ENCODE measurements at regions not wholly inside any gene's neighbourhood (a gene's known extent, or its start where the extent isn't known, plus 50 kb on each side); places are given as distances from the start of the nearest gene placed in this dataset.

GRCh38 chrX:42524379-42524778 lies 253.6 kb downstream of the PPP1R2C start:
- Histone ChIP-seq H3K4me3 (ENCODE audit: insufficient read depth, low read length, poor library complexity, severe bottlenecking) (no peak overlapping the region), H3K36me3 (ENCODE audit: low read length) (no peaks in the 10 kb centered on the region), H2AFZ (ENCODE audit: low read depth, low read length, severe bottlenecking) (no peak overlapping the region), H3K79me2 (ENCODE audit: insufficient read depth, low read length) (no peaks in the 10 kb centered on the region), H3K9me3 (ENCODE audit: insufficient read depth, low read length) (no peaks in the 10 kb centered on the region), H3K4me2 (ENCODE audit: low read depth, low read length, poor library complexity, severe bottlenecking) (no peak overlapping the region), H4K20me1 (ENCODE audit: low read depth, low read length) (no peaks in the 10 kb centered on the region), H3K27ac (ENCODE audit: low read depth, low read length) (no peak overlapping the region), H3K9ac (ENCODE audit: low read length) (no peak overlapping the region), H3F3A (ENCODE audit: insufficient read depth) (no peaks in the 10 kb centered on the region), H3K9me2 (replicated peaks; ENCODE audit: insufficient read depth, low read length) (no peaks in the 10 kb centered on the region), H3K27me3 (ENCODE audit: low read length) (no peaks in the 10 kb centered on the region)
- TF ChIP-seq, protein P1, sequence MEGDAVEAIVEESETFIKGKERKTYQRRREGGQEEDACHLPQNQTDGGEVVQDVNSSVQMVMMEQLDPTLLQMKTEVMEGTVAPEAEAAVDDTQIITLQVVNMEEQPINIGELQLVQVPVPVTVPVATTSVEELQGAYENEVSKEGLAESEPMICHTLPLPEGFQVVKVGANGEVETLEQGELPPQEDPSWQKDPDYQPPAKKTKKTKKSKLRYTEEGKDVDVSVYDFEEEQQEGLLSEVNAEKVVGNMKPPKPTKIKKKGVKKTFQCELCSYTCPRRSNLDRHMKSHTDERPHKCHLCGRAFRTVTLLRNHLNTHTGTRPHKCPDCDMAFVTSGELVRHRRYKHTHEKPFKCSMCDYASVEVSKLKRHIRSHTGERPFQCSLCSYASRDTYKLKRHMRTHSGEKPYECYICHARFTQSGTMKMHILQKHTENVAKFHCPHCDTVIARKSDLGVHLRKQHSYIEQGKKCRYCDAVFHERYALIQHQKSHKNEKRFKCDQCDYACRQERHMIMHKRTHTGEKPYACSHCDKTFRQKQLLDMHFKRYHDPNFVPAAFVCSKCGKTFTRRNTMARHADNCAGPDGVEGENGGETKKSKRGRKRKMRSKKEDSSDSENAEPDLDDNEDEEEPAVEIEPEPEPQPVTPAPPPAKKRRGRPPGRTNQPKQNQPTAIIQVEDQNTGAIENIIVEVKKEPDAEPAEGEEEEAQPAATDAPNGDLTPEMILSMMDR (IDR thresholded peaks at IDR 0.05; ENCODE audit: insufficient read depth, low read length, poor library complexity, severe bottlenecking) = no peak
- TF ChIP-seq EZH2phosphoT487 (conservative IDR thresholded peaks at IDR 0.05; ENCODE audit: low read length) = no peak

- no peaks in the 10 kb centered on the region for H4K20me1 ChIP-seq (ENCODE audit: low read depth, low read length)
- H3K9me3 ChIP-seq (ENCODE audit: insufficient read depth, low read length) = no peaks in the 10 kb centered on the region
- H3K9ac ChIP-seq (ENCODE audit: low read length) = no peak overlapping the region
- H3K79me2 ChIP-seq (ENCODE audit: insufficient read depth, low read length) = no peaks in the 10 kb centered on the region
- H3K9me2 ChIP-seq (replicated peaks; ENCODE audit: insufficient read depth, low read length) = no peaks in the 10 kb centered on the region
- H3K27ac ChIP-seq (ENCODE audit: low read depth, low read length) = no peak overlapping the region
- no peaks in the 10 kb centered on the region for H3K36me3 ChIP-seq (ENCODE audit: low read length)
- H2AFZ ChIP-seq (ENCODE audit: low read depth, low read length, severe bottlenecking) = no peak overlapping the region
- H3K4me2 ChIP-seq (ENCODE audit: low read depth, low read length, poor library complexity, severe bottlenecking) = no peak overlapping the region
- no peaks in the 10 kb centered on the region for H3F3A ChIP-seq (ENCODE audit: insufficient read depth)
- no peak overlapping the region for H3K4me3 ChIP-seq (ENCODE audit: insufficient read depth, low read length, poor library complexity, severe bottlenecking)
- TF ChIP-seq, protein P1 (IDR thresholded peaks at IDR 0.05; ENCODE audit: insufficient read depth, low read length, poor library complexity, severe bottlenecking) = no peak
- H3K27me3 ChIP-seq (ENCODE audit: low read length) = no peaks in the 10 kb centered on the region
These were observed 258.2 kb downstream of the PPP1R2C start for GRCh38 chrX:42519666-42520231.

DNA sequence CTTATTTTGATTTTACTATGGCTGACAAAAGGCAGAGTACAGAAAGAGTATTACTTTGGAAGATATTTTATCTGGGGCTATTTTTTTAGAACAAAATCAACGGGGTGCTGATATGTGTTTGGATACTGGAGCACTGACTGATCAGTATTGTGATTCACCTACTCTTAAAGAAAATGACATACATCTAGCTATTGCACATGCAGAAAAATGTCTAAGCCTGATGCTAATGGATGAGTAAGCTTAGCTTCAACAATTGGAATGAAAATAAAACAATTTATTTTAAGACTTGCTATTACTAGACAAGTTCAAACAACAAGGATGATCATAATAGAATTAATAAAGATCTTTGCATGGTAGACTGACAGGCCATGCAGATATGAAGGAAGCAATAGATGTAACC lies 262.0 kb downstream of the PPP1R2C start:
- Histone ChIP-seq H3K4me3 (ENCODE audit: insufficient read depth, low read length, poor library complexity, severe bottlenecking) (no peak overlapping the region), H3K79me2 (ENCODE audit: insufficient read depth, low read length) (no peaks in the 10 kb centered on the region), H3K9me2 (replicated peaks; ENCODE audit: insufficient read depth, low read length) (no peaks in the 10 kb centered on the region), H3K9ac (ENCODE audit: low read length) (no peak overlapping the region), H3K27ac (ENCODE audit: low read depth, low read length) (no peak overlapping the region), H3K9me3 (ENCODE audit: insufficient read depth, low read length) (no peaks in the 10 kb centered on the region), H3F3A (ENCODE audit: insufficient read depth) (no peaks in the 10 kb centered on the region), H3K4me2 (ENCODE audit: low read depth, low read length, poor library complexity, severe bottlenecking) (no peak overlapping the region), H3K36me3 (ENCODE audit: low read length) (no peaks in the 10 kb centered on the region), H4K20me1 (ENCODE audit: low read depth, low read length) (no peaks in the 10 kb centered on the region), H2AFZ (ENCODE audit: low read depth, low read length, severe bottlenecking) (no peak overlapping the region), H3K27me3 (ENCODE audit: low read length) (no peaks in the 10 kb centered on the region)
- TF ChIP-seq EZH2phosphoT487 (conservative IDR thresholded peaks at IDR 0.05; ENCODE audit: low read length) = no peak
- TF ChIP-seq, protein P1 (IDR thresholded peaks at IDR 0.05; ENCODE audit: insufficient read depth, low read length, poor library complexity, severe bottlenecking) = no peak

Data from SU-DHL-6 (cell line).